H1 (cell line): ENCODE measurements at regions not wholly inside any gene's neighbourhood (a gene's known extent, or its start where the extent isn't known, plus 50 kb on each side); places are given as distances from the start of the nearest gene placed in this dataset.

Experiments
- CTCF ChIA-PET: fragments of 300-600 bp; sonication (Branson Sonifier 250); formaldehyde crosslinking; loops from one replicate; lab custom pipeline; 2021; ENCODE audit not compliant: partially characterized antibody; lab: Charles Lee
- POLR2A ChIA-PET: fragments of 300-600 bp; sonication (Branson Sonifier 250); formaldehyde crosslinking; loops from one replicate; lab custom pipeline; 2021; ENCODE audit warnings: inconsistent platforms; ENCODE audit not compliant: partially characterized antibody; lab: Charles Lee
- DNase-seq, 2 experiments: peaks; one replicate each; pipeline versions ENCODE4 v3.0.0 to v3.0.0-alpha.2; 2010 to 2022; ENCODE audit warnings: low spot score in 2 of 2, low read depth in 1 of 2, mixed read lengths in 1 of 2
- FAIRE-seq: peaks from 2 replicates; lab custom pipeline; 2011; peaks lifted over from hg19 to GRCh38; lab: Jason Lieb, UNC
- H2AFZ ChIP-seq: 2 replicates; pipeline ENCODE4 v1.8.1; 2012; ENCODE audit warnings: low read length, inconsistent platforms
- H2AK5ac ChIP-seq: 2 replicates; pipeline ENCODE4 v1.6.1; 2013; ENCODE audit warnings: low read depth, low read length
- H2BK120ac ChIP-seq: replicated peaks from 2 replicates; pipeline ENCODE3; 2013; ENCODE audit warnings: low read depth, low read length, inconsistent platforms
- H2BK12ac ChIP-seq: 2 replicates; pipeline ENCODE4 v1.6.1; 2013; ENCODE audit warnings: low read depth, low read length
- H2BK15ac ChIP-seq: 2 replicates; pipeline ENCODE4 v1.6.1; 2013; ENCODE audit warnings: low read length
- H2BK20ac ChIP-seq: 2 replicates; pipeline ENCODE4 v1.6.1; 2013; ENCODE audit warnings: low read length
- H2BK5ac ChIP-seq: 2 replicates; pipeline ENCODE4 v1.6.1; 2013; ENCODE audit warnings: low read depth, low read length
- H3K14ac ChIP-seq: 2 replicates; pipeline ENCODE4 v1.6.1; 2013; ENCODE audit warnings: inconsistent platforms; ENCODE audit not compliant: insufficient read length
- H3K18ac ChIP-seq: 2 replicates; pipeline ENCODE4 v1.6.1; 2013; ENCODE audit warnings: low read length; ENCODE audit errors: extremely low read depth
- H3K23ac ChIP-seq: 2 replicates; pipeline ENCODE4 v1.6.1; 2013; ENCODE audit warnings: inconsistent platforms; ENCODE audit not compliant: insufficient read length
- H3K23me2 ChIP-seq: 2 replicates; pipeline ENCODE4 v1.6.1; 2013; ENCODE audit warnings: low read depth, low read length
- H3K27ac ChIP-seq: 2 replicates; pipeline ENCODE4 v1.6.1; 2011; ENCODE audit warnings: low read depth, low read length, inconsistent platforms
- H3K27me3 ChIP-seq, 4 experiments: replicated peaks in 1 of 4; 1 replicate in 1 of 4; 2 replicates in 3 of 4; pipeline versions ENCODE4 v1.6.1 to v1.8.1; 2011 to 2013; ENCODE audit warnings: low read length in 3 of 4, mild to moderate bottlenecking in 3 of 4, inconsistent platforms in 2 of 4, mixed read lengths in 2 of 4, moderate library complexity in 1 of 4; ENCODE audit not compliant: control insufficient read depth in 3 of 4, insufficient read depth in 3 of 4; ENCODE audit errors: extremely low read depth in 1 of 4
- H3K36me3 ChIP-seq, 4 experiments: 2 replicates each; pipeline versions ENCODE4 v1.6.1 to v1.8.1; 2011 to 2013; ENCODE audit warnings: mild to moderate bottlenecking in 4 of 4, low read length in 3 of 4, moderate library complexity in 2 of 4, control low read depth in 1 of 4, inconsistent platforms in 1 of 4; ENCODE audit not compliant: insufficient read depth in 4 of 4, control insufficient read depth in 2 of 4
- H3K4ac ChIP-seq: replicated peaks from 2 replicates; pipeline ENCODE3; 2013; ENCODE audit warnings: low read length, low read depth, mixed read lengths, inconsistent platforms; ENCODE audit not compliant: insufficient read length
- H3K4me1 ChIP-seq, 4 experiments: replicated peaks in 1 of 4; 1 replicate in 1 of 4; 2 replicates in 3 of 4; pipeline versions ENCODE4 v1.6.1 to v1.8.1; 2011 to 2013; ENCODE audit warnings: low read length in 3 of 4, inconsistent platforms in 2 of 4, mixed read lengths in 1 of 4; ENCODE audit not compliant: insufficient read depth in 4 of 4, control insufficient read depth in 3 of 4
- H3K4me2 ChIP-seq, 2 experiments: 2 replicates each; pipeline versions ENCODE4 v1.6.1 to v1.8.1; 2011 to 2013; ENCODE audit warnings: low read depth in 2 of 2, low read length in 2 of 2, control low read depth in 1 of 2, inconsistent platforms in 1 of 2, mild to moderate bottlenecking in 1 of 2; ENCODE audit not compliant: insufficient read depth in 1 of 2
- H3K4me3 ChIP-seq, 4 experiments: fragments of 200-600, 300-600 bp in 1 of 4; sonication (generic), shearing (Covaris generic), sonication (Bioruptor Twin) in 1 of 4; 2 replicates each; pipeline versions ENCODE4 v1.5.1 to v1.8.1; 2011 to 2016; ENCODE audit warnings: low read length in 4 of 4, low read depth in 3 of 4, control low read depth in 2 of 4, inconsistent platforms in 2 of 4, mild to moderate bottlenecking in 2 of 4, mixed read lengths in 1 of 4, moderate library complexity in 1 of 4; ENCODE audit not compliant: insufficient read depth in 2 of 4; ENCODE audit errors: extremely low read depth in 1 of 4
- H3K56ac ChIP-seq: replicated peaks from 2 replicates; pipeline ENCODE3; 2013; ENCODE audit warnings: low read depth, mild to moderate bottlenecking, mixed read lengths, low read length, inconsistent platforms; ENCODE audit not compliant: insufficient read length
- H3K79me1 ChIP-seq: 2 replicates; pipeline ENCODE4 v1.6.1; 2013; ENCODE audit warnings: low read depth, low read length, control low read depth
- H3K79me2 ChIP-seq, 2 experiments: 2 replicates each; pipeline versions ENCODE4 v1.6.1 to v1.8.1; 2012 to 2013; ENCODE audit warnings: low read length in 2 of 2, mild to moderate bottlenecking in 2 of 2, inconsistent platforms in 1 of 2; ENCODE audit not compliant: insufficient read depth in 2 of 2, control insufficient read depth in 1 of 2
- H3K9ac ChIP-seq, 4 experiments: replicated peaks in 1 of 4; 1 replicate in 1 of 4; 2 replicates in 3 of 4; pipeline versions ENCODE4 v1.6.1 to v1.8.1; 2011 to 2013; ENCODE audit warnings: low read depth in 3 of 4, low read length in 3 of 4, control low read depth in 2 of 4, mild to moderate bottlenecking in 2 of 4, moderate library complexity in 2 of 4, inconsistent platforms in 1 of 4; ENCODE audit errors: extremely low read depth in 1 of 4
- H3K9me3 ChIP-seq, 2 experiments: 2 replicates each; pipeline versions ENCODE4 v1.6.1 to v1.8.1; 2012 to 2013; ENCODE audit warnings: mild to moderate bottlenecking in 2 of 2, moderate library complexity in 2 of 2, control low read depth in 1 of 2, inconsistent platforms in 1 of 2, low read depth in 1 of 2, low read length in 1 of 2, mixed read lengths in 1 of 2; ENCODE audit not compliant: insufficient read depth in 2 of 2
- H4K20me1 ChIP-seq, 2 experiments: replicated peaks in 1 of 2; 2 replicates each; pipeline versions ENCODE3 to v1.8.1; 2011 to 2013; ENCODE audit warnings: inconsistent platforms in 2 of 2, low read length in 2 of 2, mild to moderate bottlenecking in 1 of 2; ENCODE audit not compliant: insufficient read depth in 2 of 2, control insufficient read depth in 1 of 2
- H4K5ac ChIP-seq: 2 replicates; pipeline ENCODE4 v1.6.1; 2013; ENCODE audit warnings: low read length, low read depth, mixed read lengths, inconsistent platforms; ENCODE audit not compliant: insufficient read length
- H4K8ac ChIP-seq: 2 replicates; pipeline ENCODE4 v1.8.0; 2013; ENCODE audit warnings: mild to moderate bottlenecking, moderate library complexity, low read length, inconsistent platforms; ENCODE audit not compliant: insufficient read depth; ENCODE audit errors: extremely low read depth
- H4K91ac ChIP-seq: replicated peaks from 2 replicates; pipeline ENCODE3; 2013; ENCODE audit warnings: low read length, mixed read lengths, inconsistent platforms; ENCODE audit not compliant: insufficient read length
- POLR2A ChIP-seq, 2 experiments: IDR thresholded peaks; 1 replicate in 1 of 2; 2 replicates in 1 of 2; pipeline ENCODE4 v1.6.1; 2011; ENCODE audit warnings: low read depth in 2 of 2, low read length in 2 of 2, mild to moderate bottlenecking in 2 of 2; ENCODE audit errors: control extremely low read depth in 1 of 2
- WGBS, 2 experiments: shearing (Covaris generic) in 1 of 2; methylation state at CpG; one replicate each; pipeline versions ENCODE4 v1.1.6 to v1.1.7; 2013 to 2015; ENCODE audit warnings: low lambda C conversion rate in 2 of 2, mixed read lengths in 2 of 2, inconsistent platforms in 1 of 2, low coverage in 1 of 2, missing lambda C conversion rate in 1 of 2; ENCODE audit not compliant: insufficient replicate concordance in 2 of 2, insufficient coverage in 1 of 2, insufficient read length in 1 of 2; ENCODE audit errors: extremely low coverage in 1 of 2, missing lambda C conversion rate in 1 of 2; 5-methylcytosine and 5-hydroxymethylcytosine counted together

GRCh38 chr4:125773931-125774330 is 459.2 kb downstream of the FAT4 start:
- Histone ChIP-seq H3K18ac (no peak overlapping the region), H3K14ac (no peak overlapping the region), H4K20me1 (no peaks in the 10 kb centered on the region), H2BK120ac (no peak overlapping the region), H3K4me1 (no peaks in the 10 kb centered on the region), H2AK5ac (no peak overlapping the region), H4K5ac (no peak overlapping the region), H3K27me3 (no peaks in the 10 kb centered on the region), H3K9me3 (peaks cover 9 to 15% of the 10 kb centered on the region in 2 experiments), H3K56ac (no peak overlapping the region), H3K23me2 (no peaks in the 10 kb centered on the region), H2BK12ac (no peak overlapping the region), H3K4me2 (no peak overlapping the region), H3K4me3 (no peak overlapping the region), H4K8ac (no peak overlapping the region), H3K4ac (no peak overlapping the region), H2BK20ac (no peak overlapping the region), H2BK15ac (no peak overlapping the region), H3K23ac (no peak overlapping the region), H3K27ac (no peak overlapping the region), H3K36me3 (no peaks in the 10 kb centered on the region), H2BK5ac (no peak overlapping the region), H3K79me2 (no peaks in the 10 kb centered on the region), H2AFZ (no peak overlapping the region), H3K79me1 (no peaks in the 10 kb centered on the region), H4K91ac (no peak overlapping the region), H3K9ac (no peak overlapping the region)
- 89% methylated on average over 2 of the region's 2 CpGs; no CpG with 5 or more reads in 1 of the 2 experiments for WGBS, 2 experiments
- POLR2A ChIA-PET = no interaction called here
- DNase-seq (no peak), FAIRE-seq (no peak)
- CTCF ChIA-PET = interaction anchor here (1.2 to 2.0 kb wide), 2 partner anchors 11 kb away, joined by 6 to 8 read pairs; no protein-coding TSS in a partner anchor
- TF ChIP-seq POLR2A (IDR thresholded peaks at IDR 0.05; ENCODE audit: control extremely low read depth in 1 of 2, low read depth in 2 of 2, low read length in 2 of 2) = no peak
